SU-DHL-6 (cell line): ENCODE measurements at regions not wholly inside any gene's neighbourhood (a gene's known extent, or its start where the extent isn't known, plus 50 kb on each side); places are given as distances from the start of the nearest gene placed in this dataset.

Experiments
- CTCF ChIP-seq: fragments of 200-600 bp; sonication (generic); IDR thresholded peaks from one replicate; pipeline ENCODE4 v1.5.1; 2017; ENCODE audit warnings: antibody characterized with exemption, mild to moderate bottlenecking, low read length, moderate library complexity; ENCODE audit not compliant: insufficient read depth, poor library complexity, severe bottlenecking
- EZH2phosphoT487 ChIP-seq: fragments of 200-600 bp; sonication (generic), shearing (Covaris generic); conservative IDR thresholded peaks from 2 replicates; pipeline ENCODE4 v1.6.1; 2018; ENCODE audit warnings: mild to moderate bottlenecking, antibody characterized with exemption, low read length, moderate library complexity, mixed read lengths

DNA sequence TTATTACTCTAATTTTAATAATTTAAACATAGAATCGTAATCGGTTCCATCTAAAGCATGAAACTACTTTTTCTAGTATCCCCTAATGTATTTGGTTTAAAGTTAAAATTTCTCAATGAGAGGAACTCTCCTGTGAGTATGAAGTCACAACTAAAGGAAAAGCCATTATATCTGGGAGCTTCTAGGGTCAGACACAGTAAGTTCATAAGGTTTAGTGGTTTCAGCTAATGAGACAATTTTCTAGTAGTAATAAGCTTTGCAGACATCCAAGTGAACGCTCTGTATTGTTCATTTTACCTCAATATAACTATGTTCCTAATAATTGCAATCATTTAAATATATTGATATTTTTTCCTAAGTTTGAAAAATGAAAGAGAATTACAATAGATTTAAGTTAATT is 364.4 kb upstream of the CDH9 start:
- TF ChIP-seq CTCF (no peak), EZH2phosphoT487 (no peak)
